HEK293 (cell line): ENCODE measurements at regions not wholly inside any gene's neighbourhood (a gene's known extent, or its start where the extent isn't known, plus 50 kb on each side); places are given as distances from the start of the nearest gene placed in this dataset.

Source experiments
- TCF7L2 ChIP-seq: IDR thresholded peaks from 2 replicates; pipeline ENCODE4 v1.6.1; 2011; ENCODE audit warnings: low read depth, mild to moderate bottlenecking, inconsistent platforms, low read length, moderate library complexity, borderline replicate concordance
- ZBTB21 ChIP-seq: fragments of 450-650 bp; formaldehyde crosslinking; IDR thresholded peaks from 2 replicates; pipeline ENCODE4 v1.5.1; 2017; ENCODE audit warnings: missing biosample characterization, missing genetic modification characterization
- ZFP3 ChIP-seq: fragments of 450-650 bp; formaldehyde crosslinking; IDR thresholded peaks from 2 replicates; pipeline ENCODE4 v1.5.1; 2016; ENCODE audit warnings: low read depth, missing biosample characterization, missing genetic modification characterization
- ZNF19 ChIP-seq: fragments of 450-650 bp; formaldehyde crosslinking; IDR thresholded peaks from 2 replicates; pipeline ENCODE4; 2016; ENCODE audit warnings: missing biosample characterization, missing genetic modification characterization, low read depth
- ZNF274 ChIP-seq, 2 experiments: fragments of 200-500 bp in 1 of 2; fragments of 450-650 bp in 1 of 2; sonication (Bioruptor generic) in 1 of 2; formaldehyde crosslinking in 1 of 2; IDR thresholded peaks; 2 replicates each; pipeline versions ENCODE4 v1.5.1 to v1.6.1; 2014 to 2016; ENCODE audit warnings: borderline replicate concordance in 1 of 2, inconsistent platforms in 1 of 2, low read length in 1 of 2, missing biosample characterization in 1 of 2, missing genetic modification characterization in 1 of 2
- ZNF302 ChIP-seq: fragments of 450-650 bp; formaldehyde crosslinking; IDR thresholded peaks from 2 replicates; pipeline ENCODE4 v1.5.1; 2016; ENCODE audit warnings: missing biosample characterization, missing genetic modification characterization, low read depth
- ZNF366 ChIP-seq: fragments of 450-650 bp; formaldehyde crosslinking; conservative IDR thresholded peaks from 2 replicates; pipeline ENCODE4 v1.5.1; 2016; ENCODE audit warnings: missing biosample characterization, missing genetic modification characterization
- ZNF501 ChIP-seq: fragments of 450-650 bp; formaldehyde crosslinking; IDR thresholded peaks from 2 replicates; pipeline ENCODE4 v1.5.1; 2016; ENCODE audit warnings: missing biosample characterization, missing genetic modification characterization
- ZNF529 ChIP-seq: fragments of 450-650 bp; formaldehyde crosslinking; IDR thresholded peaks from 2 replicates; pipeline ENCODE4 v1.5.1; 2017; ENCODE audit warnings: missing genetic modification characterization, missing biosample characterization; ENCODE audit not compliant: insufficient replicate concordance
- ZNF549 ChIP-seq: fragments of 450-650 bp; IDR thresholded peaks from 2 replicates; pipeline ENCODE4 v1.5.1; 2018; ENCODE audit warnings: missing biosample characterization, missing genetic modification characterization, mild to moderate bottlenecking, inconsistent platforms, moderate library complexity
- TF ChIP-seq, protein P1 (sequence below): fragments of 450-650 bp; formaldehyde crosslinking; IDR thresholded peaks from 2 replicates; pipeline ENCODE4 v1.5.1; 2016; ENCODE audit warnings: missing biosample characterization, missing genetic modification characterization
- TF ChIP-seq, protein P2 (sequence below): fragments of 450-650 bp; IDR thresholded peaks from 2 replicates; pipeline ENCODE4 v1.5.1; 2018; ENCODE audit warnings: missing biosample characterization, missing genetic modification characterization
- TF ChIP-seq, protein P3 (sequence below): sonication (generic); formaldehyde crosslinking; IDR thresholded peaks from 2 replicates; pipeline ENCODE4 v1.8.1; 2022; ENCODE audit warnings: mild to moderate bottlenecking, moderate library complexity, missing genetic modification reagents

DNA sequence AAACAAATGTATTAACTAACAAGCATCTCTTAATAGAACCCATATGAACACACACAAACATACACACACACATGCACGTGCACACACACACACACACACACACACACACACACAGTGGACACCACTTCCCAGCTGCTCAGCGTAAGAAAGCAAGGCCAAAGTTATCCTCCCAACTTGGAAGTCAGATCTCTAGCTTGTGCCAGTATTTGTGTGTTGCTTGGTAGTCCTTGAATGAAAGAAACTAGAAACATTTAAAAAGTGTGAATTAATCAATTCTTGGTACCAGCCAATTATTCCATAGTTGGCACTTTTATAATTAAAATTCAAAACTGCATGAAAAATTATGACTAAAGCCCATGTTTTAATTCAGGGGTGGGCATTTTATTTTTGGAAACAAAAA lies 178.1 kb downstream of the TMEM161B start:
- no peak for TF ChIP-seq ZNF366
- TF ChIP-seq ZNF549, result no peak
- TF ChIP-seq, protein P1, sequence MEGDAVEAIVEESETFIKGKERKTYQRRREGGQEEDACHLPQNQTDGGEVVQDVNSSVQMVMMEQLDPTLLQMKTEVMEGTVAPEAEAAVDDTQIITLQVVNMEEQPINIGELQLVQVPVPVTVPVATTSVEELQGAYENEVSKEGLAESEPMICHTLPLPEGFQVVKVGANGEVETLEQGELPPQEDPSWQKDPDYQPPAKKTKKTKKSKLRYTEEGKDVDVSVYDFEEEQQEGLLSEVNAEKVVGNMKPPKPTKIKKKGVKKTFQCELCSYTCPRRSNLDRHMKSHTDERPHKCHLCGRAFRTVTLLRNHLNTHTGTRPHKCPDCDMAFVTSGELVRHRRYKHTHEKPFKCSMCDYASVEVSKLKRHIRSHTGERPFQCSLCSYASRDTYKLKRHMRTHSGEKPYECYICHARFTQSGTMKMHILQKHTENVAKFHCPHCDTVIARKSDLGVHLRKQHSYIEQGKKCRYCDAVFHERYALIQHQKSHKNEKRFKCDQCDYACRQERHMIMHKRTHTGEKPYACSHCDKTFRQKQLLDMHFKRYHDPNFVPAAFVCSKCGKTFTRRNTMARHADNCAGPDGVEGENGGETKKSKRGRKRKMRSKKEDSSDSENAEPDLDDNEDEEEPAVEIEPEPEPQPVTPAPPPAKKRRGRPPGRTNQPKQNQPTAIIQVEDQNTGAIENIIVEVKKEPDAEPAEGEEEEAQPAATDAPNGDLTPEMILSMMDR (tag by site-specific recombination), result no peak
- TF ChIP-seq ZNF529, result no peak
- no peak for TF ChIP-seq ZFP3 (tag by site-specific recombination)
- no peak for TF ChIP-seq ZNF274 (IDR thresholded peaks at IDR 0.05; ENCODE audit: low read length)
- TF ChIP-seq ZNF274 (tag by site-specific recombination; IDR thresholded peaks at IDR 0.05; ENCODE audit: borderline replicate concordance), result no peak
- no peak for TF ChIP-seq ZNF302
- TF ChIP-seq, protein P2, sequence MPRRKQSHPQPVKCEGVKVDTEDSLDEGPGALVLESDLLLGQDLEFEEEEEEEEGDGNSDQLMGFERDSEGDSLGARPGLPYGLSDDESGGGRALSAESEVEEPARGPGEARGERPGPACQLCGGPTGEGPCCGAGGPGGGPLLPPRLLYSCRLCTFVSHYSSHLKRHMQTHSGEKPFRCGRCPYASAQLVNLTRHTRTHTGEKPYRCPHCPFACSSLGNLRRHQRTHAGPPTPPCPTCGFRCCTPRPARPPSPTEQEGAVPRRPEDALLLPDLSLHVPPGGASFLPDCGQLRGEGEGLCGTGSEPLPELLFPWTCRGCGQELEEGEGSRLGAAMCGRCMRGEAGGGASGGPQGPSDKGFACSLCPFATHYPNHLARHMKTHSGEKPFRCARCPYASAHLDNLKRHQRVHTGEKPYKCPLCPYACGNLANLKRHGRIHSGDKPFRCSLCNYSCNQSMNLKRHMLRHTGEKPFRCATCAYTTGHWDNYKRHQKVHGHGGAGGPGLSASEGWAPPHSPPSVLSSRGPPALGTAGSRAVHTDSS (tag by site-specific recombination), result no peak
- no peak for TF ChIP-seq ZNF501
- TF ChIP-seq ZBTB21, result no peak
- TF ChIP-seq ZNF19 (tag by site-specific recombination), result no peak
- TF ChIP-seq, protein P3, sequence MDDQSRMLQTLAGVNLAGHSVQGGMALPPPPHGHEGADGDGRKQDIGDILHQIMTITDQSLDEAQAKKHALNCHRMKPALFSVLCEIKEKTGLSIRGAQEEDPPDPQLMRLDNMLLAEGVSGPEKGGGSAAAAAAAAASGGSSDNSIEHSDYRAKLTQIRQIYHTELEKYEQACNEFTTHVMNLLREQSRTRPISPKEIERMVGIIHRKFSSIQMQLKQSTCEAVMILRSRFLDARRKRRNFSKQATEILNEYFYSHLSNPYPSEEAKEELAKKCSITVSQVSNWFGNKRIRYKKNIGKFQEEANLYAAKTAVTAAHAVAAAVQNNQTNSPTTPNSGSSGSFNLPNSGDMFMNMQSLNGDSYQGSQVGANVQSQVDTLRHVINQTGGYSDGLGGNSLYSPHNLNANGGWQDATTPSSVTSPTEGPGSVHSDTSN (CRISPR knock-in tag), result no peak
- no peak for TF ChIP-seq TCF7L2
